ENCODE measurements at regions not wholly inside any gene's neighbourhood (a gene's known extent, or its start where the extent isn't known, plus 50 kb on each side); places are given as distances from the start of the nearest gene placed in this dataset.

- H3K4me3 ChIP-seq, result no peak overlapping the region
- H3K9me3 ChIP-seq, result no peaks in the 10 kb centered on the region
- no peak for ATAC-seq
- intact Hi-C loops (cut with DNase I; ENCODE audit: low total_unique reads), result no loop called here
- peaks cover 0 to 14% (median 1%) of the 10 kb centered on the region in 3 donors for H3K27me3 ChIP-seq
- H3K4me1 ChIP-seq, result no peaks in the 10 kb centered on the region
- TF ChIP-seq POLR2A (IDR thresholded peaks at IDR 0.05) (no peak), CTCF (IDR thresholded peaks at IDR 0.05 in 4 of 5, conservative IDR thresholded peaks at IDR 0.05 in 1 of 5) (no peak)
- H3K27ac ChIP-seq, result no peak overlapping the region
- no peaks in the 10 kb centered on the region for H3K36me3 ChIP-seq
- DNase-seq, result no peak
- in situ Hi-C loops (cut with MboI; ENCODE audit: low sequenced_read_pairs in 4 of 4), result no loop called here
Observed at GRCh38 chr3:44067431-44067830, 174.3 kb upstream of the TOPAZ1 start.

DNA sequence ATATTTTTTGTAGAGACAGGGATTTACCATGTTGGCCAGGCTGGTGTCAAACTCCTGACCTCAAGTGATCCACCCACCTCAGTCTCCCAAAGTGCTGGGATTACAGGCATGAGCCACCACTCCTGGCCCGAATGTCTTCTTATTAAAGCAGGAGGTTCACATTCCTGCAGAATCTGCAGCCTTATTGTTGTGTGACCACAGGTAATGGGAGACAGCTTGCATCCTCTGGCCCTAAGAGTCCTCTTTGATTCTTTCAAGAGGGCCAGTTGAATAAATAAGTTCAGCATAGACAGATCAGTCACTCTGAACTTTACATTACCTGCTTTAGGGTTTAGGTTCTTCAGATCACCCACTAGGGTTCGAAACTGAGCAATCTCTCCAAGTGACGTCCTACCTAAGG lies 172.9 kb upstream of the TOPAZ1 start:
- H3K4me3 ChIP-seq, result no peak overlapping the region
- no peak for TF ChIP-seq CTCF (IDR thresholded peaks at IDR 0.05 in 4 of 5, conservative IDR thresholded peaks at IDR 0.05 in 1 of 5)
- TF ChIP-seq POLR2A (IDR thresholded peaks at IDR 0.05), result no peak
- in situ Hi-C loops (cut with MboI; ENCODE audit: low sequenced_read_pairs in 4 of 4), result no loop called here
- no peaks in the 10 kb centered on the region for H3K36me3 ChIP-seq
- DNase-seq (no peak), ATAC-seq (no peak)
- H3K4me1 ChIP-seq, result no peaks in the 10 kb centered on the region
- intact Hi-C loops (cut with DNase I; ENCODE audit: low total_unique reads), result no loop called here
- no peak overlapping the region for H3K27ac ChIP-seq
- peaks cover 0 to 5% (median 0%) of the 10 kb centered on the region in 3 donors for H3K27me3 ChIP-seq
- H3K9me3 ChIP-seq, result no peaks in the 10 kb centered on the region

- H3K36me3 ChIP-seq, result no peaks in the 10 kb centered on the region
- DNase-seq (no peak), ATAC-seq (no peak)
- intact Hi-C loops (cut with DNase I; ENCODE audit: low total_unique reads), result no loop called here
- TF ChIP-seq POLR2A (IDR thresholded peaks at IDR 0.05) (no peak), CTCF (IDR thresholded peaks at IDR 0.05 in 4 of 5, conservative IDR thresholded peaks at IDR 0.05 in 1 of 5) (no peak)
- no peak overlapping the region for H3K27ac ChIP-seq
- peaks cover 0 to 2% (median 0%) of the 10 kb centered on the region in 3 donors for H3K27me3 ChIP-seq
- no peaks in the 10 kb centered on the region for H3K4me1 ChIP-seq
- H3K9me3 ChIP-seq, result no peaks in the 10 kb centered on the region
- in situ Hi-C loops (cut with MboI; ENCODE audit: low sequenced_read_pairs in 4 of 4), result no loop called here
- no peak overlapping the region for H3K4me3 ChIP-seq
Observed at GRCh38 chr3:44069276-44069675, 172.4 kb upstream of the TOPAZ1 start.

- TF ChIP-seq CTCF (IDR thresholded peaks at IDR 0.05 in 4 of 5, conservative IDR thresholded peaks at IDR 0.05 in 1 of 5) (no peak), POLR2A (IDR thresholded peaks at IDR 0.05) (no peak)
- in situ Hi-C loops (cut with MboI; ENCODE audit: low sequenced_read_pairs in 4 of 4) (no loop called here), intact Hi-C loops (cut with DNase I; ENCODE audit: low total_unique reads) (no loop called here)
- no peaks in the 10 kb centered on the region for H3K4me1 ChIP-seq
- H3K9me3 ChIP-seq, result no peaks in the 10 kb centered on the region
- no peak overlapping the region for H3K27ac ChIP-seq
- no peak overlapping the region for H3K4me3 ChIP-seq
- H3K36me3 ChIP-seq, result no peaks in the 10 kb centered on the region
- DNase-seq (no peak), ATAC-seq (no peak)
- no peaks in the 10 kb centered on the region for H3K27me3 ChIP-seq
Observed at GRCh38 chr3:44070841-44071546, 170.7 kb upstream of the TOPAZ1 start.

Measured in gastrocnemius medialis (tissue), 4 donors.